H1 (cell line): ENCODE measurements at regions not wholly inside any gene's neighbourhood (a gene's known extent, or its start where the extent isn't known, plus 50 kb on each side); places are given as distances from the start of the nearest gene placed in this dataset.

Experiments used
- CTCF ChIA-PET: fragments of 300-600 bp; sonication (Branson Sonifier 250); formaldehyde crosslinking; loops from one replicate; lab custom pipeline; 2021; ENCODE audit not compliant: partially characterized antibody; lab: Charles Lee
- POLR2A ChIA-PET: fragments of 300-600 bp; sonication (Branson Sonifier 250); formaldehyde crosslinking; loops from one replicate; lab custom pipeline; 2021; ENCODE audit warnings: inconsistent platforms; ENCODE audit not compliant: partially characterized antibody; lab: Charles Lee
- DNase-seq, 2 experiments: peaks; one replicate each; pipeline versions ENCODE4 v3.0.0 to v3.0.0-alpha.2; 2010 to 2022; ENCODE audit warnings: low spot score in 2 of 2, low read depth in 1 of 2, mixed read lengths in 1 of 2
- FAIRE-seq: peaks from 2 replicates; lab custom pipeline; 2011; peaks lifted over from hg19 to GRCh38; lab: Jason Lieb, UNC
- H2AFZ ChIP-seq: 2 replicates; pipeline ENCODE4 v1.8.1; 2012; ENCODE audit warnings: low read length, inconsistent platforms
- H2AK5ac ChIP-seq: 2 replicates; pipeline ENCODE4 v1.6.1; 2013; ENCODE audit warnings: low read depth, low read length
- H2BK120ac ChIP-seq: replicated peaks from 2 replicates; pipeline ENCODE3; 2013; ENCODE audit warnings: low read depth, low read length, inconsistent platforms
- H2BK12ac ChIP-seq: 2 replicates; pipeline ENCODE4 v1.6.1; 2013; ENCODE audit warnings: low read depth, low read length
- H2BK15ac ChIP-seq: 2 replicates; pipeline ENCODE4 v1.6.1; 2013; ENCODE audit warnings: low read length
- H2BK20ac ChIP-seq: 2 replicates; pipeline ENCODE4 v1.6.1; 2013; ENCODE audit warnings: low read length
- H2BK5ac ChIP-seq: 2 replicates; pipeline ENCODE4 v1.6.1; 2013; ENCODE audit warnings: low read depth, low read length
- H3K14ac ChIP-seq: 2 replicates; pipeline ENCODE4 v1.6.1; 2013; ENCODE audit warnings: inconsistent platforms; ENCODE audit not compliant: insufficient read length
- H3K18ac ChIP-seq: 2 replicates; pipeline ENCODE4 v1.6.1; 2013; ENCODE audit warnings: low read length; ENCODE audit errors: extremely low read depth
- H3K23ac ChIP-seq: 2 replicates; pipeline ENCODE4 v1.6.1; 2013; ENCODE audit warnings: inconsistent platforms; ENCODE audit not compliant: insufficient read length
- H3K23me2 ChIP-seq: 2 replicates; pipeline ENCODE4 v1.6.1; 2013; ENCODE audit warnings: low read depth, low read length
- H3K27ac ChIP-seq: 2 replicates; pipeline ENCODE4 v1.6.1; 2011; ENCODE audit warnings: low read depth, low read length, inconsistent platforms
- H3K27me3 ChIP-seq, 4 experiments: replicated peaks in 1 of 4; 1 replicate in 1 of 4; 2 replicates in 3 of 4; pipeline versions ENCODE4 v1.6.1 to v1.8.1; 2011 to 2013; ENCODE audit warnings: low read length in 3 of 4, mild to moderate bottlenecking in 3 of 4, inconsistent platforms in 2 of 4, mixed read lengths in 2 of 4, moderate library complexity in 1 of 4; ENCODE audit not compliant: control insufficient read depth in 3 of 4, insufficient read depth in 3 of 4; ENCODE audit errors: extremely low read depth in 1 of 4
- H3K36me3 ChIP-seq, 4 experiments: 2 replicates each; pipeline versions ENCODE4 v1.6.1 to v1.8.1; 2011 to 2013; ENCODE audit warnings: mild to moderate bottlenecking in 4 of 4, low read length in 3 of 4, moderate library complexity in 2 of 4, control low read depth in 1 of 4, inconsistent platforms in 1 of 4; ENCODE audit not compliant: insufficient read depth in 4 of 4, control insufficient read depth in 2 of 4
- H3K4ac ChIP-seq: replicated peaks from 2 replicates; pipeline ENCODE3; 2013; ENCODE audit warnings: low read length, low read depth, mixed read lengths, inconsistent platforms; ENCODE audit not compliant: insufficient read length
- H3K4me1 ChIP-seq, 4 experiments: replicated peaks in 1 of 4; 1 replicate in 1 of 4; 2 replicates in 3 of 4; pipeline versions ENCODE4 v1.6.1 to v1.8.1; 2011 to 2013; ENCODE audit warnings: low read length in 3 of 4, inconsistent platforms in 2 of 4, mixed read lengths in 1 of 4; ENCODE audit not compliant: insufficient read depth in 4 of 4, control insufficient read depth in 3 of 4
- H3K4me2 ChIP-seq, 2 experiments: 2 replicates each; pipeline versions ENCODE4 v1.6.1 to v1.8.1; 2011 to 2013; ENCODE audit warnings: low read depth in 2 of 2, low read length in 2 of 2, control low read depth in 1 of 2, inconsistent platforms in 1 of 2, mild to moderate bottlenecking in 1 of 2; ENCODE audit not compliant: insufficient read depth in 1 of 2
- H3K4me3 ChIP-seq, 4 experiments: fragments of 200-600, 300-600 bp in 1 of 4; sonication (generic), shearing (Covaris generic), sonication (Bioruptor Twin) in 1 of 4; 2 replicates each; pipeline versions ENCODE4 v1.5.1 to v1.8.1; 2011 to 2016; ENCODE audit warnings: low read length in 4 of 4, low read depth in 3 of 4, control low read depth in 2 of 4, inconsistent platforms in 2 of 4, mild to moderate bottlenecking in 2 of 4, mixed read lengths in 1 of 4, moderate library complexity in 1 of 4; ENCODE audit not compliant: insufficient read depth in 2 of 4; ENCODE audit errors: extremely low read depth in 1 of 4
- H3K56ac ChIP-seq: replicated peaks from 2 replicates; pipeline ENCODE3; 2013; ENCODE audit warnings: low read depth, mild to moderate bottlenecking, mixed read lengths, low read length, inconsistent platforms; ENCODE audit not compliant: insufficient read length
- H3K79me1 ChIP-seq: 2 replicates; pipeline ENCODE4 v1.6.1; 2013; ENCODE audit warnings: low read depth, low read length, control low read depth
- H3K79me2 ChIP-seq, 2 experiments: 2 replicates each; pipeline versions ENCODE4 v1.6.1 to v1.8.1; 2012 to 2013; ENCODE audit warnings: low read length in 2 of 2, mild to moderate bottlenecking in 2 of 2, inconsistent platforms in 1 of 2; ENCODE audit not compliant: insufficient read depth in 2 of 2, control insufficient read depth in 1 of 2
- H3K9ac ChIP-seq, 4 experiments: replicated peaks in 1 of 4; 1 replicate in 1 of 4; 2 replicates in 3 of 4; pipeline versions ENCODE4 v1.6.1 to v1.8.1; 2011 to 2013; ENCODE audit warnings: low read depth in 3 of 4, low read length in 3 of 4, control low read depth in 2 of 4, mild to moderate bottlenecking in 2 of 4, moderate library complexity in 2 of 4, inconsistent platforms in 1 of 4; ENCODE audit errors: extremely low read depth in 1 of 4
- H3K9me3 ChIP-seq, 2 experiments: 2 replicates each; pipeline versions ENCODE4 v1.6.1 to v1.8.1; 2012 to 2013; ENCODE audit warnings: mild to moderate bottlenecking in 2 of 2, moderate library complexity in 2 of 2, control low read depth in 1 of 2, inconsistent platforms in 1 of 2, low read depth in 1 of 2, low read length in 1 of 2, mixed read lengths in 1 of 2; ENCODE audit not compliant: insufficient read depth in 2 of 2
- H4K20me1 ChIP-seq, 2 experiments: replicated peaks in 1 of 2; 2 replicates each; pipeline versions ENCODE3 to v1.8.1; 2011 to 2013; ENCODE audit warnings: inconsistent platforms in 2 of 2, low read length in 2 of 2, mild to moderate bottlenecking in 1 of 2; ENCODE audit not compliant: insufficient read depth in 2 of 2, control insufficient read depth in 1 of 2
- H4K5ac ChIP-seq: 2 replicates; pipeline ENCODE4 v1.6.1; 2013; ENCODE audit warnings: low read length, low read depth, mixed read lengths, inconsistent platforms; ENCODE audit not compliant: insufficient read length
- H4K8ac ChIP-seq: 2 replicates; pipeline ENCODE4 v1.8.0; 2013; ENCODE audit warnings: mild to moderate bottlenecking, moderate library complexity, low read length, inconsistent platforms; ENCODE audit not compliant: insufficient read depth; ENCODE audit errors: extremely low read depth
- H4K91ac ChIP-seq: replicated peaks from 2 replicates; pipeline ENCODE3; 2013; ENCODE audit warnings: low read length, mixed read lengths, inconsistent platforms; ENCODE audit not compliant: insufficient read length
- CHD2 ChIP-seq: IDR thresholded peaks from 2 replicates; pipeline ENCODE4 v1.6.1; 2012; ENCODE audit warnings: low read length, improper control_type of control experiment
- EGR1 ChIP-seq: IDR thresholded peaks from 2 replicates; pipeline ENCODE4 v1.6.1; 2011; ENCODE audit warnings: low read depth, low read length, borderline replicate concordance
- JUN ChIP-seq: IDR thresholded peaks from 2 replicates; pipeline ENCODE4 v1.6.1; 2011; ENCODE audit warnings: low read depth, mild to moderate bottlenecking, improper control_type of control experiment, low read length
- KDM1A ChIP-seq: fragments of 200-600, 300-600 bp; sonication (generic); IDR thresholded peaks from 2 replicates; pipeline ENCODE4 v1.7.1; 2016; ENCODE audit warnings: mild to moderate bottlenecking, low read length, borderline replicate concordance
- MAX ChIP-seq: IDR thresholded peaks from 2 replicates; pipeline ENCODE4 v1.6.1; 2012; ENCODE audit warnings: inconsistent platforms
- NANOG ChIP-seq: IDR thresholded peaks from 2 replicates; pipeline ENCODE4 v1.6.1; 2011; ENCODE audit warnings: low read length, low read depth, mild to moderate bottlenecking, inconsistent platforms; ENCODE audit not compliant: insufficient read depth, poor library complexity, severe bottlenecking
- POLR2A ChIP-seq, 2 experiments: IDR thresholded peaks; 1 replicate in 1 of 2; 2 replicates in 1 of 2; pipeline ENCODE4 v1.6.1; 2011; ENCODE audit warnings: low read depth in 2 of 2, low read length in 2 of 2, mild to moderate bottlenecking in 2 of 2; ENCODE audit errors: control extremely low read depth in 1 of 2
- SIN3A ChIP-seq, 2 experiments: IDR thresholded peaks in 1 of 2; conservative IDR thresholded peaks in 1 of 2; 2 replicates each; pipeline ENCODE4 v1.6.1; 2011 to 2012; ENCODE audit warnings: low read length in 2 of 2, improper control_type of control experiment in 1 of 2, low read depth in 1 of 2, mild to moderate bottlenecking in 1 of 2
- SIX5 ChIP-seq: IDR thresholded peaks from 2 replicates; pipeline ENCODE4 v1.6.1; 2011; ENCODE audit warnings: mild to moderate bottlenecking, low read depth, low read length
- SP2 ChIP-seq: IDR thresholded peaks from 2 replicates; pipeline ENCODE4 v1.6.1; 2012; ENCODE audit warnings: mild to moderate bottlenecking, low read length, inconsistent platforms
- USF2 ChIP-seq: IDR thresholded peaks from 2 replicates; pipeline ENCODE4 v1.6.1; 2011; ENCODE audit warnings: low read length, improper control_type of control experiment
- YY1 ChIP-seq: IDR thresholded peaks from 2 replicates; pipeline ENCODE4 v1.6.1; 2011; ENCODE audit warnings: low read depth, mild to moderate bottlenecking, low read length
- ZNF274 ChIP-seq: IDR thresholded peaks from 2 replicates; pipeline ENCODE4 v1.7.0; 2012; ENCODE audit warnings: low read length, borderline replicate concordance; ENCODE audit errors: extremely low read depth
- WGBS, 2 experiments: shearing (Covaris generic) in 1 of 2; methylation state at CpG; one replicate each; pipeline versions ENCODE4 v1.1.6 to v1.1.7; 2013 to 2015; ENCODE audit warnings: low lambda C conversion rate in 2 of 2, mixed read lengths in 2 of 2, inconsistent platforms in 1 of 2, low coverage in 1 of 2, missing lambda C conversion rate in 1 of 2; ENCODE audit not compliant: insufficient replicate concordance in 2 of 2, insufficient coverage in 1 of 2, insufficient read length in 1 of 2; ENCODE audit errors: extremely low coverage in 1 of 2, missing lambda C conversion rate in 1 of 2; 5-methylcytosine and 5-hydroxymethylcytosine counted together

GRCh38 chr12:58521152-58521551 lies 399.2 kb downstream of the LRIG3 start:
- no peak for DNase-seq
- Histone ChIP-seq H3K4me3 (no peak overlapping the region), H3K56ac (no peak overlapping the region), H3K23ac (no peak overlapping the region), H4K20me1 (no peaks in the 10 kb centered on the region), H3K4me2 (no peak overlapping the region), H3K14ac (no peak overlapping the region), H2BK5ac (no peak overlapping the region), H3K23me2 (no peaks in the 10 kb centered on the region), H2BK15ac (no peak overlapping the region), H3K36me3 (no peaks in the 10 kb centered on the region), H2AFZ (no peak overlapping the region), H3K9me3 (peaks cover 10 to 11% of the 10 kb centered on the region in 2 experiments; a peak in 3 of 4 replicates), H4K91ac (no peak overlapping the region), H3K27ac (no peak overlapping the region), H4K8ac (no peak overlapping the region), H2BK12ac (no peak overlapping the region), H4K5ac (no peak overlapping the region), H3K9ac (no peak overlapping the region), H3K79me2 (no peaks in the 10 kb centered on the region), H2BK120ac (no peak overlapping the region), H3K79me1 (no peaks in the 10 kb centered on the region), H3K27me3 (no peaks in the 10 kb centered on the region), H2AK5ac (no peak overlapping the region), H3K4ac (no peak overlapping the region), H2BK20ac (no peak overlapping the region), H3K18ac (no peak overlapping the region), H3K4me1 (no peaks in the 10 kb centered on the region)
- WGBS, 2 experiments: 94% methylated on average over 2 of the region's 2 CpGs; no CpG with 5 or more reads in 1 of the 2 experiments
- CTCF ChIA-PET: interaction anchor here (1.2 kb wide), 1 partner anchor 151 kb away, joined by 4 read pairs; no protein-coding TSS in a partner anchor
- POLR2A ChIA-PET: no interaction called here
- no peak for FAIRE-seq
- TF ChIP-seq ZNF274 (no peak), CHD2 (no peak), EGR1 (no peak), SIX5 (no peak), SIN3A (conservative IDR thresholded peaks at IDR 0.05 in 1 of 2, IDR thresholded peaks at IDR 0.05 in 1 of 2; ENCODE audit: low read depth in 1 of 2, low read length in 2 of 2) (no peak), SP2 (no peak), KDM1A (no peak), POLR2A (IDR thresholded peaks at IDR 0.05; ENCODE audit: control extremely low read depth in 1 of 2, low read depth in 2 of 2, low read length in 2 of 2) (no peak), USF2 (no peak), NANOG (no peak), YY1 (no peak), JUN (no peak), MAX (no peak)
